Glomerular endothelial cell (primary cell): ENCODE measurements at regions not wholly inside any gene's neighbourhood (a gene's known extent, or its start where the extent isn't known, plus 50 kb on each side); places are given as distances from the start of the nearest gene placed in this dataset.
A peak's percentile ranks its signal among the peaks of the same experiment; 100 is the strongest.
"Not testable (repeated sequence)": the region's sequence is repeated elsewhere in the genome, so short reads cannot be mapped to it uniquely, and the experiment has no call there.

Source experiments
- DNase-seq: peaks from one replicate; pipeline ENCODE4 v3.0.0-alpha.2; 2011; ENCODE audit warnings: low read depth, low spot score; ENCODE audit errors: extremely low read depth

DNA sequence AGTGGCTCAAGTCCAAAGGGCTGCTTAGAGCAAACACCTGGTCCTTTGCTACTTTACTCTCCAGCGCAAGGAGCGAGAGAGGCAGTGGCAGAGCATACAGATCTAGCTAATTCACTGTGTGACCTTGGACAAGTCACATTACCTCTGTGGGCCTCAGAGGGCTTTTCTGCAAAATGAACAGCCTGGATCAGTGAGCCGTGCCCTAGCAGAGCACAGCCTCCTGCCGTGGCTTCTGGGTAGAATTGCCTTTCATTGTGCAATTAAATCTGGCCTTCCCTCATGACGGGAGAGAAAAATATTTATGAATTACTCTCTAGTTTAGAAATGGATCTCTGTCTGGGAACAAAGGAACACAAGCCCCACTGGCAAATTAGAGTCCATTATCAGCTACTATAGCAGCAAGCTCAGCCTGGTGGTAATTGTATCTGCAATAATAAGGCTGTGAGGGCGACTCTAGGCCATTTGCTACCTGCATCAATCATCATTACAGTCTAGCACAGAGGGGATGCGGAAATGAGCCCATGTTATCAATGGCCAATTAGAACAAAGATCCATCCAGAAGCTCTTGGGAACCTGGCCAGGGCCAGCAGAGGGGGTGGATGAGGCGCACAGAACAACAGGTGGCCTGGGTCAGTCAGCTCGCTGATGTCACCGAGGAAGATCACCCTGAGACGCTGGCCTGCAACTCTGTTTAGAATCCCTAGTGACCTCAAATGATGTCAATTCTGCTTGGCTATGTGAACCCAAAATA lies 114.2 kb upstream of the LY86 start:
- DNase-seq, result no peak

DNA sequence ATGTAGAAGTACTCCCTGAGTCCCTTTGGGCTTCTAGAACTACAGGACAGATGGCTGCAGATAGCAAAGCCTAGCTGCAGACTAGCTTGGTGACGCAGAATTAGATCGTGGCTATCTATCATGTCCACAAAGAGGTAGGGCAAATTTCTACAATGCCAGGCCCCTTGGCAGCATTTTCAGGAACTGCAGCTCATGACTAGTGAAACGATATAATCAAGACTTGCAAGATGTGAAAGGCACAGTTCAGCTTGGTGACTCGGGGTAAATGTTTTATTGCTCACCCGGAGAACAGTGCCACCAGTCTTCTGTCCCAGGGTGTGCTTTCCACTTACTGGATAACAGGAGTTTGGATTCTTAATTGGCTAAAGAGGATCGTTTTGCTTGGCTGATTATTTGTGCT lies 108.7 kb upstream of the LY86 start:
- DNase-seq, result no peak

DNA sequence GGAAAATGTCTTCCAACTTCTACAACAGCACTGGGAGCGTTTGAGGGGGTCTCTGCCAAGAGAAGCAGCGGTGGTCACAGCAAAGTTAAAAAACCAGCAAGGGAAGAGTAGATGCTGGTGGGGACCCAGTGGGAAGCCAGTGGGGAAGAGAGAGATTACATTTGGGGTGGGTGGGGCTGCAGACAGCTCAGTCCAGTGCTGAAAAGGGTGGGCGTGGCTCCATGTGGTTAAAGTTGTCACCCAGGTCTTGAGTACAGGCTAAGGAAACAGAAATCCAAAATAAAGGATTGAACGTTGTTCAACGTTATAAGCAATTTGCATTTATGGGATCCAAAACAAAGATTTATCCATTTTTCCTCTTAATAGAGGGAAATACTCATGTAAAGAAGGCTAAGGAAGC lies 106.3 kb upstream of the LY86 start:
- no peak for DNase-seq

DNA sequence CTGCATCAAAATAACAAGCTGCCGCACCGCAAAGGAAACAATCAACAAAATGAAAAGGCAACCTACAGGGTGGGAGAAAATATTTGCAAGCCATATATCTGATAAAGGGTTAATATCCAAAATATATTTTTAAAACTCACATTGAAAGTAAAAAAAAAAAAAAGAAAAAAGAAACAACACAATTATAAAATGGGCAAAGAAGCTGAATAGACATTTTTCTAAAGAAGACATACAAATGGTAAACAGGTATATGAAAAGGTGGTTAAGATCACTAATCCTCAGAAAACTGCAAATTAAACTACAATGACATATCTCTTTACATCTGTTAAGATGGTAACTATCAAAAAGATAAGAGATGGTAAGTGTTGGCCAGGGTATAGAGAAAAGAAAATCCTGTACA lies 105.4 kb upstream of the LY86 start:
- DNase-seq, result no peak

DNA sequence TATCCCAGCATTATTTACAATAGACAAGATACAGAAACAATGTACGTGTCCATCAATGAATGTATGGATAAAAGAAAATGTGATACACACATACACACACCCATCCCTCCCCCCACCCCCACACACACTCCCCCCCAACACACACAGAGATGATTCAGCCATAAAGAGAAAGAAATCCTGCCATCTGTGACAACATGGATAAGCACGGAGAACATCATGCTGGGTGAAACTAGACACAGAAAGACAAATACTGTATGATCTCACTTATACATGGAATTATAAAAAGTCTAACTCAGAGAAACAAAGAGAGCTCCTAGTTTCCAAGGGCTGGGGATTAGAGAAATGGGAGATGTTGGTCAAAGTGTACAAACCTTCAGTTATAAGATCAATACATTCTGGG lies 104.8 kb upstream of the LY86 start:
- no peak for DNase-seq

DNA sequence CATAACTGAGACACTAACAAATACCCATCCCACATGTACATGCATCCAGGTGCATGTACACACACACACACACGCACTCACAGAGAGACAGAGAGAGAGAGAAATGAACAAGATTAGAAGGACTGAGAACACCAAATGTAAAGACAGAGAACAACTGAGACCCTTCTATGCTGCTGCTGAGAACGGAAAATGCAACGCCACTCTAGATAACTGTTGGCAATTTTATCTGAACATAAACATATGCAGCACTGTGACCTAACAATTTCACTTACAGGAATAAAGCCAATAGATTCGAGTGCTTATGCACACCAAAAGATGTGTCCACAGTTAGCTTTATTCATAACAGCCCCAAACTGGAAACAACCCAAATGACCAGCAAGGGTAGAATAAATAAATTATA lies 103.8 kb upstream of the LY86 start:
- DNase-seq, result no peak

DNA sequence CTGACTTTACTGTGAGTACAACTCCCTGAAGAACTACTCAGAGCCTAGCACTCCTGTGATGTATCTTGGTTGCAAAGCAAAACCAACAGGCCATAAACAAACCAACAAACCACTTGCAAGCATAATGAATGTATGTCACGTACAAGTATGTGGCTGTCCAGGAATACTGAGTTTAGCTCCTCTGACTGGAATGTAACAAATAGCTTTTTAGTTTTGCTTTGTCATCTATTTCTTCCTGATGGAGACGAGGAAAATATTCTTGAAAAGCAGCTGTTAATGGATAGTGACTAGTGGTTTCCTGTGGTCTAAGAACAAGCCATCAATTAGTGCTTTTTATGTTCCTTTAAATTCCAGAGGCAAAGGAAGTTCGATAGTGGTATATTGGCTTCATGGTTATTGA lies 101.9 kb upstream of the LY86 start:
- no peak for DNase-seq

DNA sequence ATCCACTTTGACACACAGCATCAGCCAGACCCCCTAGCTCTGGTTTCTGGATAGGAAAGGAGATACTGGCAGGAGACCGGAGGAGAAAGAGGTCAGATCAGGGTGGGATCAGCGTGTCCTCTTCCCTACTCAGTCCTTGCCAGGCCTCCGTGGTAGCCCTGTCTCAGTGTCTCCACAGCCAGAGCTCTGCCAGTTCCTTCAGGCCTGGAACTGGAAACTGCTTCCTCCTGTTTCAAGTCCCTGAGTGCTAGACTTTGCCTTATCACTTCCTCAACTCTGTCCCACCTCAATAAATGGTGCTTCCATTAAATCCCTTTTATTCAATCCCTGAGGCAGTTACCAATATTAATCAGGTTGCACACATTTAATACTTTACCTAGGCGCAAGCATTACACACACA lies 96.8 kb upstream of the LY86 start:
- DNase-seq, result no peak

DNA sequence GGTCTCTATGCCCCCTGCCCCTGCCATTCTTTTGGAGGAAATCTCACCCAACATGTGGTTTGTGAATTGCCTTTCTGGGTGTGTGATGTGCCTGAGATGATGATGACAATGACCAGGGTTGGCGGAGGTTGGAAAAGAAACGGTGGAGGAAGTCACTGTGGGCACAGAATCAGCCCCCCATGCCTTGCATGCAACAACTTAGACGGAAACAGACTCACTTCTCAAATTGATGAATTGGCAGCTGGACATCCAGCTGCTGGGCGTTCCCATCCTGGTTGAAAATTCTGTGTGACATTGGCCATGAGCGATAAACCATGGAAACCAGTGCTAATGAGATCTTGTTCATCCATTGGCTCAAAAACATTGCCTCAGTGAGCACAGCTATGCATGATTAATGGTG lies 95.8 kb upstream of the LY86 start:
- DNase-seq, result no peak

DNA sequence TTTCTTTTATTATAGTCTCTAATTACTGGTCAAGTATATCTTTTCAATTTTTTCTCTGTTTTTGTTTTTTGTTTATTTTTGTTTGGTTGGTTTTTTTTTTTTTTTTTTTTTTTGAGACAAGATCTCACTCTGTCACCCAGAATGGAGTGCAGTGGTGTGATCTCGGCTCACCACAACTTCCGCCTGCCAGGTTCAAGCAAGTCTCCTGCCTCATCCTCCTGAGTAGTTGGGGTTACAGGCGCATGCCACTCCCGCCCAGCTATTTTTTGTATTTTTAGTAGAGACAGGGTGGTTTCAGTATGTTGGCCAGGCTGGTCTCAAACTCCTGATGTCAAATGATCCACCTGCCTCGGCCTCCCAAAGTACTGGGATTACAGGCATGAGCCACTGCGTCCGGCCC lies 94.4 kb upstream of the LY86 start:
- DNase-seq, result not testable (repeated sequence)

DNA sequence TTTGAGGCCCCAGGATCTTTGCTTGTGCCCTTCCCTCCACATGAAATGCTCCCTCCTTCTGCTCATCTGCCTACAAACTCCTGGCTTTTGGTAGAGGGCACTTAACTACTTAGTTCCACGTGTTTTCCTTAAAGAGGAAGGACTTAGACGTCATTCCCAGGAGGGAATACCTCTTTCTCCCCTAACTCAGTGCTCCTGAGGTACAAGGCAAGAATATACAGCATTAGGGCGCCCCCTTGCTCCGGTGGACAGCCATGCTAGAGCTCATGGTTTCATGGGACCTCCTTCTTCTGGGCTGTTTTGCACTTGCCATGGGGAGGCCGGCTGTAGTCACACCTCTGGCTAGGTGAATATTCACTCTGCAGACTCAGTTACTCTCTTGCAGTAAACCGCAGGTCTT lies 93.8 kb upstream of the LY86 start:
- peak; percentile 7 for DNase-seq

DNA sequence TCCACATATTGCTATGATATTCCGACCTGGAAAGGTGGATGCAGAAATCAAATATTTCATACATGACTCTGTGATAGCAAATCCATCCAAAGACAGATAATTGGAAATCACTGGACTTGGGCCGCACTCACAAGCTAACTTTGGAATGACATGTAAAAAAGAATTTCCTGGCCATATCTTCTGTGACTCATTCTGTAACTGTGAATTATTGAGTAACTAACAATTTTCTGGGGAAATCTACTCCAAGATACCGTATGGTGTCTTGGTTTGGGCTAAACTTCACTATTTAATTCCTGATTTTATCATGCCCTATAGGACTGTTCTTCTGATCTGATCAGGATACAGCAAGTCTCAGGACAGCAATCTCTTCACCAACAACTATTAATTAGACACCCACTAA lies 92.7 kb upstream of the LY86 start:
- no peak for DNase-seq

DNA sequence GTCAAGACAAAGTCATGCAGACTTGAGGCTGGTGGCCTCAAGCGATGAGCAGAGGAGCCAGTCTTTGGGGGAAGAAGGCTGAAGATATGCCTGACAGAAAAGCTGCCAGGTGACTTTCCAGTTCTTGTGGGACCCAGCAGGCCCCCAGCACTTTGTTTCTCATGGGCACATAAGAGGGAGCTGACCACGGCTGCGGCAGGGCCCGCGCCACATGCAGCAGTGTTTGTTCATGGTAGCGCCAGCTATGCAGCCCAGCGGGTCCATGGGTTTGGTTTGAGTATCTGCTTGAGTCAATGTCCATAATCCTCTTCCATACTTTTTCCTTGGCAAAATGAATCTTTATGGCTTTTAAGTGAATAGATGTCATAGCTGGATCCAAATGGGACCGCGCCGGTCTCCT lies 91.0 kb upstream of the LY86 start:
- DNase-seq, result no peak

DNA sequence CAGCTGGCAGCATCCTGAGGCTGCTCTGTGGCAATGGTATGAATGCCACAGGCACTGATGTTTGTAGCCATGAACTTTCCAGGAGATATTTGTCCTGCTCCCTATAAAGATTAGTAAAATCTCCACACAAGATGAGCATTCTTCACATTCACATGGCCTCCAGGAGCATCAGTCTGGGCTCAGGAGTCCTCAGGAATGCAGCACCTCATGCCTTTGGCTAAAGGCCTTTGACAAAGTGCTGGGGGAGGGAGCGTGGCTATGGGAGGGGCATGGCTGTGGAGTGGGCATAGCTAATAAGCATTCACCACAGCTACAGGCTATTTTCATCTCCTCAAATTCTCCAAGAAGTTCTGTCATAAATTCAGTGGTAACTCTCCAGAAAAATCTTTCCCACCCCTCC lies 90.5 kb upstream of the LY86 start:
- no peak for DNase-seq

DNA sequence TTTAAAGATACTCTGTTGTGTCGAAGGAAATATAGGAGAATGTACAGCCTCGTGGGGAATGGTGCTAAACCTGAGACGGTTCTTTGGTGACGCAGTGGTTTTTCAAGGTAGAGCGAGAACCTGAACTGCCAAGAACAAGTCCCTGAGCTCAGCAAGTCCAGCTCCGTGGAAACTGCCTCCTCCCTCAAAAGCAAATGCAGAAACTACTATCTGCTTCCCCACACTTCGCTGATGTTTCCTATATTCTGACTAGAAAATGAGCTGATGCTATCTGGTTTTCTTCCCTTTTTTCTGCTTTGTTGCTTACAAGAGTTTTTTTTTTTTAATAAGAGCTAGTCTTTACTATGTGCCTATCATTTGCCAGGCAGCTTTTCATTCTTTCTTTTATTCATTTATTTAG lies 85.3 kb upstream of the LY86 start:
- no peak for DNase-seq

DNA sequence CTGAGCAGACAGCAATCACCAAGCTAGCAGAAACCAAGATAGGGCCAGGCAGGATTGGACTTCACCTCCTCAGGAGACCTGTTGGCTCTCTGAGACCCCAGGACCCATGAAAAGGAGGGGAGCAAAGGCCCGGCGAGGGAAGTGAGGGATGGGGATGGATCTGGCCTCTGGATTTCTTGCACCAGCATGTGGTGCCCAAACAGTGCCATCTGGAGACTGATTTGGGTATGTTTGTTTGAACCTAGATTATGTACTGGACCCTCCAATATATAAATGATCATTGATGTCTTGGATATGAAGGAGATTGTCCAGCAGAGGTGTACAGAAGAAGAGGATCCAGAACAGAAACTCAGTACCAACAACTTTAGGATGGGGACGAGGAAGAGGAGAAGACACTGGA lies 83.4 kb upstream of the LY86 start:
- DNase-seq, result no peak

DNA sequence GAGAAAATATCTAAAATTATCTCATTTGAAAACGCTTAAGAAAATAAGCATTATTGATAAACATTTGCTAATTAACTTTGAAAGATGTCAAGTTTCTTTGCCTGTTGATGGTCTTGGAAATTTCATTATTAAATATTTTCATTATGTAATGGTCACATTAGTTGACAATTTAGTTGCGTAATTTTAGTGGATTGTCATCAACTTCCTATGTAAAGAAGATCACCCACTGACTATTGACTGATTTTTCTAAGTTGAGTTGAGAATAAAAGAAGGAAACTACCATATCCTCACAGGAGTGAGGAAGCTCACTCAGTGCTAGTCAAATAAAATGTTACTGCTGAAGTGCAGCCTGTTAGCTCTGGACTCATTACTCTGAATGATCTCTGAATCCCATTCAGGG lies 79.9 kb upstream of the LY86 start:
- no peak for DNase-seq

DNA sequence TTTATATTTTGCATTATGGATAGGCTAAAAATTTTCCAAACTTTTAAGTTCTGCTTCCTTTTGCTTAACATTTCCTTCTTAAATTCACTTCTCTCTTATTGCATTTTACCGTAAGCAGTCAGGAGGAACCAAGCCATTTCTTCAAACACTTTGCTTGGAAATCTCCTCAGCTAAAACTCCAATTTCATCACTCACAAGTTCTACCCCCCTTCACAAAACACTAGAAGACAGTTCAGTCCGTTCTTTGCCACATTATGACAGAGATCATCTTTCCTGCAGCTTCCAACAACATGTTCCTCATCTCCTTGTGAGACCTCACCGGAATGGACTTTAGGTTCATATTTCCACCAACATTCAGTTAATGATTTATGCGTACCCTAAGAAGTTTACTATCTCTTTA lies 79.2 kb upstream of the LY86 start:
- no peak for DNase-seq

DNA sequence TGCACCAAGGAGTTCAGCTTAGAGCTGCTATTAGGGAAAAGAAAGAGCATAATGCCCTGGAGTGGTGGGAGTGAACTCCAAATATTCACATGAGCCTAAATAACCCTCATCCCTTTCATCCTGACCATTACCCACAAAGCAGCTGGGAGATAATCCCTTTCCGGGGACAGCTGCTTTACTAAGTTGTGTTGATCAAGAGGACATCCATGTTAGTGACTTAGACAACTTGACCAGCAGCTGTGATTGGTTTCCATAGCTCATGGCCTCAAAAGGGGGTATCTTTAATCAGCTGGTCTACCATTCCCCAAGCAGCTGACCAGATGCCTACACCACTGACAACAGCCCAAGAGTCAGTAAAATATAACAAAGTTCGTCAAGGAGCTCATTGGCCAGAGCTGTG lies 75.8 kb upstream of the LY86 start:
- no peak for DNase-seq

DNA sequence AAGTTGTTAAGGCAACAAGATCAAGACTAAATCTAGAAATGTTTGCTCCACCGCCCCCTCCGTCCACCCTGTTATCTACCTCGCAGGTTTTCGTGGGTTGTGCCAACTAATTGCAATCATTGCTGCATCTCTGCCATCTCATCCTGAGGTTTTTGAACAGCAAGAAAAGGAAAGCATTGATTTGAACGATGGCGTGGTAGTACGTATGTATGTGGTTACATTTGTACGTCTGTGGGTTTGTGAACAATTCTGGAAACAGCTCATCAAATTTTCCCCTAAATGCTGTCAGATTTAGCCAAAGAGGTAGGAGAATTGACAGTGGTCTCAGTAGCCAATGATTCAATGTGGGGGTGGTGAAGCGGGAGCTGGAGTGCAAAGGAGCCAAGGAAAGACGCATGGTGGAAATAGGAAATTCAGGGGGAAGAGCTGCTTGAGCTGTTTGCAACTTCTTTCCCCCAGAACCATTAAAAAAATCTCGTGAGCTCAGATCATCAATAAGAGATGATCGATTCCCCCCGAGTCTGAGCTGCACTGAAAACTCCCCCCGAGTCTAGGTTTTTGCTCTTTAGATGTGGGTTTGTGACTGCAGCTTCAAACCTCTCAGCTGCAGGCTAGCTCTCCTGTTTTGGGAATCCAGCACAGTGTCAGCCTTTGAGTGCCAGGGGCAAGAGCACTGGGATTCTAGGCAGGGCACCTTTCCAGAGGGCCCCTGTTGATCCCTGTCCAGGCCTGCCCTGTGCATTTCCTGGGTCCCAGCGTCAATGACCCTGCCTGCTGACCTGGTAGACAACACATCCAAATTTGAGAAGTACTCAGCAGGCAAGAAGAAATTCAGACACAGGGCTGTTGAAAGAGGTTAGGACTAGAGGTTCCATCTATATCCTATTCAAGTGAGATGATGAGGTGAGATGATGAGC lies 72.6 kb upstream of the LY86 start:
- DNase-seq, result no peak

DNA sequence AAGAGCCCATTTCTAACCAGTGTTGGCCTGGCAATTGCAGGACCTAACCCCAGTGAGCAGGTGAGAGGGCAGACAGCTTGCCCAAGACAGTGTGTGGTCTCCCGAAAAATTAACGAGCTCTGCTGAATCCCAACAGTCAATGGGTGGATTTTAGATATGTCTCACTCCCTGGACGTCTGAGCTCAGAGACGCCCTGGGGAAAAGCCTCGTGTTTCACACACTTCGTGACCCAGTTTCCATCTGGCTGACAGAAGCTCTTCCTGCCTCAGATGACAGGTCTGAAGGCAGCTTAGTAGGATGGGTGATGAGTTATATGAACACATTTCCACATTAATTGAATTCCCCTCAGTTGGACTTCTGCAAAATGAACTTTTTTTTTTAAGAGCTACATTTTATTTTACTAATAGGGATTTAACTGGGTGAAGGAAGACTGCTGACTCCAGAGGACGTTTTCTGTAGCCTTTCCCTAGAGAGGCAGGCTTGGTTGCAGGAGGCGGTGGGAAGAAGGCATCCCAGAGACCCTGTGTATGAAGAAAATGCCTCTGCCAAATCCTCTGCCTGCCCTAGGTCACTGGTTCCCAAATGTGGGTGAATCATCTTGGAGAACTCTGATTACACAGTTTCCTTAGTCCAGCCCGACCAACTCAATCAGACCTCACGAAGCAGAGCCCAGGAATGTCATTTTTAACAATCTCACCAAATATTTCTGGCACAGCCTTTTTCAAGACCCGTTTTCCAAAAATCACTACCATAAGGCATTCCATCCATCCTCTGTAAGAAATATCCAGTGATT lies 71.7 kb upstream of the LY86 start:
- DNase-seq, result no peak
